ENCODE measurements at regions not wholly inside any gene's neighbourhood (a gene's known extent, or its start where the extent isn't known, plus 50 kb on each side); places are given as distances from the start of the nearest gene placed in this dataset.

DNA sequence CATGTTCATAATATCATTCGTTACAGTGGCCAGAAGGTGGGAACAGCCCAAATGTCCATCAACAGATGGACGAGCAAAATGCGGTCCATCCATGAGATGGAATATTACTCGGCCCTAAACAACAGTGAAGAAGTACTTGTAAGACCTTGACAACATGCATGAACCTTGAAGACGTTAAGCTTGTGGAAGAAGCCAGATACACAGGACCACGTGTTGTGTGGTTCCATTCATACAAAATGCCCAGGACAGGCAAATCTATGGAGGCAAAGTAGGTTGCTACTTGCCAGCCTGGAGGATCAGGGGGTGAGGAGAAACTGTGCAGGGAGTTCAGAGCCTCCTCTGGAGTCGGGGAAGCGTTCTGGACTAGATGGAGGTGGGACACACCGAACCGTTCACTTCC is 207.1 kb downstream of the ERMARD start:
- H2AK5ac ChIP-seq (ENCODE audit: low read length), result no peak overlapping the region
- H2AFZ ChIP-seq (ENCODE audit: insufficient read depth, low read length, poor library complexity), result no peak overlapping the region
- no peak overlapping the region for H4K12ac ChIP-seq (ENCODE audit: low read depth, low read length)
- no peak overlapping the region for H2BK12ac ChIP-seq (ENCODE audit: low read length)
- H3K4me2 ChIP-seq (ENCODE audit: low read length), result no peak overlapping the region
- H2BK5ac ChIP-seq (ENCODE audit: low read depth, low read length, poor library complexity), result no peak overlapping the region
- H3K23ac ChIP-seq (ENCODE audit: low read length), result no peak overlapping the region
- H4K91ac ChIP-seq (ENCODE audit: low read depth, low read length), result no peak overlapping the region
- H3K4me3 ChIP-seq (ENCODE audit: low read depth, low read length), result no peak overlapping the region
- H2BK120ac ChIP-seq (ENCODE audit: insufficient read depth, low read length, poor library complexity), result no peak overlapping the region
- H3K79me2 ChIP-seq (ENCODE audit: control insufficient read depth, insufficient read depth, low read length, poor library complexity), result no peaks in the 10 kb centered on the region
- no peaks in the 10 kb centered on the region for H3K9me3 ChIP-seq (ENCODE audit: insufficient read depth, low read depth, low read length)
- H3K27ac ChIP-seq (ENCODE audit: low read depth, low read length), result no peak overlapping the region
- no peaks in the 10 kb centered on the region for H3K27me3 ChIP-seq (ENCODE audit: insufficient read depth, low read length)
- no peak for DNase-seq
- H3K14ac ChIP-seq (ENCODE audit: low read length), result no peak overlapping the region
- no peaks in the 10 kb centered on the region for H3K36me3 ChIP-seq (ENCODE audit: control insufficient read depth in 1 of 2, insufficient read depth in 2 of 2, low read length in 2 of 2)
- no peak overlapping the region for H3K9ac ChIP-seq (ENCODE audit: low read length)
- H3K4me1 ChIP-seq (ENCODE audit: control insufficient read depth in 1 of 2, insufficient read depth in 2 of 2, low read length in 2 of 2), result peaks cover 3 to 8% of the 10 kb centered on the region in 2 experiments
- H4K8ac ChIP-seq (ENCODE audit: low read depth, low read length), result no peak overlapping the region
- H3K79me1 ChIP-seq (ENCODE audit: low read length), result peaks cover 5% of the 10 kb centered on the region
- no peak overlapping the region for H3K4ac ChIP-seq (ENCODE audit: low read depth, low read length)
- H3K18ac ChIP-seq (ENCODE audit: low read length), result no peak overlapping the region
- no CpG with 5 or more reads among the region's 10 CpGs for WGBS (ENCODE audit: extremely low coverage, insufficient coverage, insufficient read length)

DNA sequence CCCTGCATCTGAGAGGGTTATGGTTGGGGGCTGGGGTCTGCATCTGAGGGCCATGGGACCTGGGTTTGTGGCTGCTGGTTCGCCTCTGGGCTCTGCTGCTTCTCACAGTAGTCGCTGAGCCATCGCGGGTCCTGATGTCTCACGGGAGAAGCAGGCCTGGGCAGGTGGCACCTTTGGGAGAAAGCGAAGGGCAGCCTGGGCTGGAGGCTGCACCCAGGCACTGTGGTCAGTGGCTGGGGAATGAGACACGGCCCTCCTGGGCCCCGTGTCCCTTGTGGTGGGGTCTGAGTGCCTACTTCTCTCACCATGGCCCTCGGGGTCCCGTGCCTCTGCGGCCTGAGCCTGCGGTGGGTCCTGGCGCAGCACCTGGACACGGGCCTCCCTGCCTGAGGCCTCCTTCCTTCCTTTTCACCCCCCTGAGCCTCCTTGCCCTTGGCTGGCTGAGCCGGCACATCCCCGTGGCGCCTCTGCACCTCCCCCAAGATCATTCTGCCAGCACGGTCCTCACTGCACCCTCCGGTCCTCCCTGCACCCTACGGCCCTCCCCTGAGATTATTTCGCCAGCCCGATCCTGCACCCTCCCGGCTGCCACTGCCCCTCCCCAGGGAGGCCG is 206.0 kb downstream of the ERMARD start:
- Histone ChIP-seq H3K27me3 (ENCODE audit: insufficient read depth, low read length) (no peaks in the 10 kb centered on the region), H2BK5ac (ENCODE audit: low read depth, low read length, poor library complexity) (no peak overlapping the region), H4K8ac (ENCODE audit: low read depth, low read length) (no peak overlapping the region), H3K9me3 (ENCODE audit: insufficient read depth, low read depth, low read length) (no peaks in the 10 kb centered on the region), H3K79me1 (ENCODE audit: low read length) (peaks cover 5% of the 10 kb centered on the region), H4K12ac (ENCODE audit: low read depth, low read length) (no peak overlapping the region), H3K79me2 (ENCODE audit: control insufficient read depth, insufficient read depth, low read length, poor library complexity) (no peaks in the 10 kb centered on the region), H3K18ac (ENCODE audit: low read length) (no peak overlapping the region), H2BK12ac (ENCODE audit: low read length) (no peak overlapping the region), H3K14ac (ENCODE audit: low read length) (peak overlapping the region; percentile 11), H2AK5ac (ENCODE audit: low read length) (no peak overlapping the region), H3K27ac (ENCODE audit: low read depth, low read length) (no peak overlapping the region), H3K4ac (ENCODE audit: low read depth, low read length) (no peak overlapping the region), H2BK120ac (ENCODE audit: insufficient read depth, low read length, poor library complexity) (no peak overlapping the region), H3K4me2 (ENCODE audit: low read length) (no peak overlapping the region), H3K23ac (ENCODE audit: low read length) (no peak overlapping the region), H2AFZ (ENCODE audit: insufficient read depth, low read length, poor library complexity) (no peak overlapping the region), H3K9ac (ENCODE audit: low read length) (no peak overlapping the region), H3K4me3 (ENCODE audit: low read depth, low read length) (peak overlapping the region; percentile 16), H4K91ac (ENCODE audit: low read depth, low read length) (no peak overlapping the region), H3K4me1 (ENCODE audit: control insufficient read depth in 1 of 2, insufficient read depth in 2 of 2, low read length in 2 of 2) (peaks cover 3 to 8% of the 10 kb centered on the region in 2 experiments), H3K36me3 (ENCODE audit: control insufficient read depth in 1 of 2, insufficient read depth in 2 of 2, low read length in 2 of 2) (no peaks in the 10 kb centered on the region)
- WGBS (ENCODE audit: extremely low coverage, insufficient coverage, insufficient read length), result no CpG with 5 or more reads among the region's 24 CpGs
- no peak for DNase-seq

DNA sequence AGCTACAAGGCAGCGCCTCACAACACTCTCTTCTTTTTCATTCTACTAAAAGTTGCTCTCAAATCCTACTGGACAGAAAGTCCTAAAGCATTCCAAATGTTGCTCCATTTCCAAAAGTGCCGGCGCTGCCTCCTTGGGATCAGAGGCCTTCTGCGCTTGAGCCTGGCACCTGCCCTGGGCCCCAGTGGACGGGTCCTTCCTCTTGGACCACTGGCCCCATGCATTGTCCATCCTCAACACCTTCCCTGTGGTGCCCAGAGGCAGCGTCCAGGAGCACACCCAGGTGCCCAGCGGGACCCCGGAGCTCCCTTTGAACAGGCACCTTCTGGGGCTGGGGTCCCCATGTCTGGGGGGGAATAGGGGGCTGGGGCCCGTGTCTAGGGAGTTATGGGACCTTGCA is 205.2 kb downstream of the ERMARD start:
- H3K79me1 ChIP-seq (ENCODE audit: low read length), result no peaks in the 10 kb centered on the region
- no peaks in the 10 kb centered on the region for H3K79me2 ChIP-seq (ENCODE audit: control insufficient read depth, insufficient read depth, low read length, poor library complexity)
- no peak overlapping the region for H3K4me3 ChIP-seq (ENCODE audit: low read depth, low read length)
- H3K36me3 ChIP-seq (ENCODE audit: control insufficient read depth in 1 of 2, insufficient read depth in 2 of 2, low read length in 2 of 2), result no peaks in the 10 kb centered on the region
- no peaks in the 10 kb centered on the region for H3K9me3 ChIP-seq (ENCODE audit: insufficient read depth, low read depth, low read length)
- no peak overlapping the region for H3K4ac ChIP-seq (ENCODE audit: low read depth, low read length)
- no peak overlapping the region for H3K4me2 ChIP-seq (ENCODE audit: low read length)
- no peak overlapping the region for H3K23ac ChIP-seq (ENCODE audit: low read length)
- peaks cover 0 to 3% of the 10 kb centered on the region in 2 experiments for H3K4me1 ChIP-seq (ENCODE audit: control insufficient read depth in 1 of 2, insufficient read depth in 2 of 2, low read length in 2 of 2)
- no peak overlapping the region for H2BK12ac ChIP-seq (ENCODE audit: low read length)
- H4K8ac ChIP-seq (ENCODE audit: low read depth, low read length), result no peak overlapping the region
- H3K14ac ChIP-seq (ENCODE audit: low read length), result no peak overlapping the region
- no peak overlapping the region for H3K27ac ChIP-seq (ENCODE audit: low read depth, low read length)
- H2AK5ac ChIP-seq (ENCODE audit: low read length), result no peak overlapping the region
- no peak for DNase-seq
- no peak overlapping the region for H4K12ac ChIP-seq (ENCODE audit: low read depth, low read length)
- H3K9ac ChIP-seq (ENCODE audit: low read length), result no peak overlapping the region
- H2BK5ac ChIP-seq (ENCODE audit: low read depth, low read length, poor library complexity), result no peak overlapping the region
- no CpG with 5 or more reads among the region's 9 CpGs for WGBS (ENCODE audit: extremely low coverage, insufficient coverage, insufficient read length)
- H3K18ac ChIP-seq (ENCODE audit: low read length), result no peak overlapping the region
- no peak overlapping the region for H2BK120ac ChIP-seq (ENCODE audit: insufficient read depth, low read length, poor library complexity)
- H4K91ac ChIP-seq (ENCODE audit: low read depth, low read length), result no peak overlapping the region
- no peaks in the 10 kb centered on the region for H3K27me3 ChIP-seq (ENCODE audit: insufficient read depth, low read length)
- H2AFZ ChIP-seq (ENCODE audit: insufficient read depth, low read length, poor library complexity), result no peak overlapping the region

DNA sequence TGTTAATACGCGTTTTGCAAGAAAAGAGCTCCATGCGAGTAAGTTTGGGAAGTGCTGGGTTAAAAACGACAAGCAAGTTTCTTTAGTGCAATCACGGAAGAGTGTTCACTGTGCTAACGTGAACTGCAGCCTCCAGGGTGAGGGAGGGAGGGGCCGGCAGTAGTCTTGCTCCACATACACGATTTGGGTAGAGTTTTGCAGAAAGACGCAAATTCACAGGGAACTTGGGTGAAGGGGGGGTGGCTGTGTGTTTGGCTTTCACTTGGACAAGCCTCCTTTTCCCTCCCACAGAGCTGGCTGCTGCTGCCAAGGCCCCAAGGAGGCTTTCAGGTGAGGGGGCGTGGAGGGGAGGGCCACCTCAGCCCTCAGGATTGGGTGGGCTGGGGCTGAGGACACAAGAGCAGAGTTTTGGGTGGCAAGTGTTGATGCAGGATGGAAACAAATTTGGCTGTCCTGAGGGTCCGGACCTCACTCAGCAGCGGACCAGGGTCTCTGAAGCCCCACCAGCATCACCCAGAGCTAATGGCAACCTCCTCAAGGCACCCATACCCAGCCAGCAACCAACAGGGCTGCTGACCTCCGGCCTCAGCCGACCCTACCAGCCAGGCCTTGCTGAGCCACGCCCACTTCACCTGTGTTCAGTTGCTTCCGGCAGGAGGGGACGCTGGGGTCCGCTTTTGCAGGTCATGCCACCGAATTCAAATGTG is 204.5 kb downstream of the ERMARD start:
- H3K4me3 ChIP-seq (ENCODE audit: low read depth, low read length), result no peak overlapping the region
- no peak overlapping the region for H3K23ac ChIP-seq (ENCODE audit: low read length)
- H2AFZ ChIP-seq (ENCODE audit: insufficient read depth, low read length, poor library complexity), result no peak overlapping the region
- H2BK120ac ChIP-seq (ENCODE audit: insufficient read depth, low read length, poor library complexity), result no peak overlapping the region
- H3K79me1 ChIP-seq (ENCODE audit: low read length), result no peaks in the 10 kb centered on the region
- no peak overlapping the region for H3K4ac ChIP-seq (ENCODE audit: low read depth, low read length)
- H3K14ac ChIP-seq (ENCODE audit: low read length), result no peak overlapping the region
- H3K27me3 ChIP-seq (ENCODE audit: insufficient read depth, low read length), result no peaks in the 10 kb centered on the region
- no CpG with 5 or more reads among the region's 19 CpGs for WGBS (ENCODE audit: extremely low coverage, insufficient coverage, insufficient read length)
- H4K91ac ChIP-seq (ENCODE audit: low read depth, low read length), result no peak overlapping the region
- no peak overlapping the region for H4K12ac ChIP-seq (ENCODE audit: low read depth, low read length)
- H3K9ac ChIP-seq (ENCODE audit: low read length), result peak overlapping the region; percentile 45
- no peak overlapping the region for H2BK12ac ChIP-seq (ENCODE audit: low read length)
- no peak overlapping the region for H2BK5ac ChIP-seq (ENCODE audit: low read depth, low read length, poor library complexity)
- H3K18ac ChIP-seq (ENCODE audit: low read length), result no peak overlapping the region
- peaks cover 0 to 2% of the 10 kb centered on the region in 2 experiments for H3K4me1 ChIP-seq (ENCODE audit: control insufficient read depth in 1 of 2, insufficient read depth in 2 of 2, low read length in 2 of 2)
- H3K27ac ChIP-seq (ENCODE audit: low read depth, low read length), result no peak overlapping the region
- no peaks in the 10 kb centered on the region for H3K79me2 ChIP-seq (ENCODE audit: control insufficient read depth, insufficient read depth, low read length, poor library complexity)
- H4K8ac ChIP-seq (ENCODE audit: low read depth, low read length), result no peak overlapping the region
- no peaks in the 10 kb centered on the region for H3K9me3 ChIP-seq (ENCODE audit: insufficient read depth, low read depth, low read length)
- no peaks in the 10 kb centered on the region for H3K36me3 ChIP-seq (ENCODE audit: control insufficient read depth in 1 of 2, insufficient read depth in 2 of 2, low read length in 2 of 2)
- no peak overlapping the region for H2AK5ac ChIP-seq (ENCODE audit: low read length)
- DNase-seq, result no peak
- H3K4me2 ChIP-seq (ENCODE audit: low read length), result no peak overlapping the region

Data from trophoblast cell (in vitro differentiated cells and primary cell).